ENCODE measurements at regions not wholly inside any gene's neighbourhood (a gene's known extent, or its start where the extent isn't known, plus 50 kb on each side); places are given as distances from the start of the nearest gene placed in this dataset.

GRCh38 chr2:157164891-157165290, 92.6 kb upstream of the GALNT5 start:
- Histone ChIP-seq H3K9ac (ENCODE audit: low read depth, low read length) (no peak overlapping the region), H3K4me1 (ENCODE audit: control insufficient read depth, insufficient read depth, low read length) (no peaks in the 10 kb centered on the region), H3K4me3 (ENCODE audit: low read depth, low read length) (no peak overlapping the region), H3K36me3 (ENCODE audit: control insufficient read depth, insufficient read depth, low read length) (no peaks in the 10 kb centered on the region), H3K27me3 (ENCODE audit: control insufficient read depth, insufficient read depth, low read length) (no peaks in the 10 kb centered on the region), H3K9me3 (ENCODE audit: control insufficient read depth, insufficient read depth, low read length) (no peaks in the 10 kb centered on the region)

GRCh38 chr2:157168501-157168900, 89.0 kb upstream of the GALNT5 start:
- Histone ChIP-seq H3K9ac (ENCODE audit: low read depth, low read length) (no peak overlapping the region), H3K36me3 (ENCODE audit: control insufficient read depth, insufficient read depth, low read length) (no peaks in the 10 kb centered on the region), H3K4me3 (ENCODE audit: low read depth, low read length) (no peak overlapping the region), H3K4me1 (ENCODE audit: control insufficient read depth, insufficient read depth, low read length) (no peaks in the 10 kb centered on the region), H3K9me3 (ENCODE audit: control insufficient read depth, insufficient read depth, low read length) (no peaks in the 10 kb centered on the region), H3K27me3 (ENCODE audit: control insufficient read depth, insufficient read depth, low read length) (no peaks in the 10 kb centered on the region)

- H3K27me3 ChIP-seq (ENCODE audit: control insufficient read depth, insufficient read depth, low read length), result no peaks in the 10 kb centered on the region
- H3K4me1 ChIP-seq (ENCODE audit: control insufficient read depth, insufficient read depth, low read length), result no peaks in the 10 kb centered on the region
- H3K9ac ChIP-seq (ENCODE audit: low read depth, low read length), result no peak overlapping the region
- no peak overlapping the region for H3K4me3 ChIP-seq (ENCODE audit: low read depth, low read length)
- no peaks in the 10 kb centered on the region for H3K9me3 ChIP-seq (ENCODE audit: control insufficient read depth, insufficient read depth, low read length)
- H3K36me3 ChIP-seq (ENCODE audit: control insufficient read depth, insufficient read depth, low read length), result no peaks in the 10 kb centered on the region
These were observed 87.6 kb upstream of the GALNT5 start for GRCh38 chr2:157169889-157170288.

GRCh38 chr2:157170299-157170698, 87.2 kb upstream of the GALNT5 start:
- no peaks in the 10 kb centered on the region for H3K36me3 ChIP-seq (ENCODE audit: control insufficient read depth, insufficient read depth, low read length)
- no peaks in the 10 kb centered on the region for H3K27me3 ChIP-seq (ENCODE audit: control insufficient read depth, insufficient read depth, low read length)
- no peaks in the 10 kb centered on the region for H3K9me3 ChIP-seq (ENCODE audit: control insufficient read depth, insufficient read depth, low read length)
- no peak overlapping the region for H3K4me3 ChIP-seq (ENCODE audit: low read depth, low read length)
- no peaks in the 10 kb centered on the region for H3K4me1 ChIP-seq (ENCODE audit: control insufficient read depth, insufficient read depth, low read length)
- H3K9ac ChIP-seq (ENCODE audit: low read depth, low read length), result no peak overlapping the region

GRCh38 chr2:157172239-157172638, 85.3 kb upstream of the GALNT5 start:
- no peaks in the 10 kb centered on the region for H3K27me3 ChIP-seq (ENCODE audit: control insufficient read depth, insufficient read depth, low read length)
- no peaks in the 10 kb centered on the region for H3K9me3 ChIP-seq (ENCODE audit: control insufficient read depth, insufficient read depth, low read length)
- H3K4me1 ChIP-seq (ENCODE audit: control insufficient read depth, insufficient read depth, low read length), result no peaks in the 10 kb centered on the region
- no peak overlapping the region for H3K4me3 ChIP-seq (ENCODE audit: low read depth, low read length)
- H3K36me3 ChIP-seq (ENCODE audit: control insufficient read depth, insufficient read depth, low read length), result no peaks in the 10 kb centered on the region
- H3K9ac ChIP-seq (ENCODE audit: low read depth, low read length), result no peak overlapping the region

GRCh38 chr2:157172866-157173578, 84.5 kb upstream of the GALNT5 start:
- no peak overlapping the region for H3K9ac ChIP-seq (ENCODE audit: low read depth, low read length)
- no peaks in the 10 kb centered on the region for H3K36me3 ChIP-seq (ENCODE audit: control insufficient read depth, insufficient read depth, low read length)
- no peaks in the 10 kb centered on the region for H3K27me3 ChIP-seq (ENCODE audit: control insufficient read depth, insufficient read depth, low read length)
- H3K4me1 ChIP-seq (ENCODE audit: control insufficient read depth, insufficient read depth, low read length), result no peaks in the 10 kb centered on the region
- no peaks in the 10 kb centered on the region for H3K9me3 ChIP-seq (ENCODE audit: control insufficient read depth, insufficient read depth, low read length)
- H3K4me3 ChIP-seq (ENCODE audit: low read depth, low read length), result no peak overlapping the region

- no peak overlapping the region for H3K9ac ChIP-seq (ENCODE audit: low read depth, low read length)
- H3K4me1 ChIP-seq (ENCODE audit: control insufficient read depth, insufficient read depth, low read length), result no peaks in the 10 kb centered on the region
- H3K4me3 ChIP-seq (ENCODE audit: low read depth, low read length), result no peak overlapping the region
- no peaks in the 10 kb centered on the region for H3K27me3 ChIP-seq (ENCODE audit: control insufficient read depth, insufficient read depth, low read length)
- H3K9me3 ChIP-seq (ENCODE audit: control insufficient read depth, insufficient read depth, low read length), result no peaks in the 10 kb centered on the region
- no peaks in the 10 kb centered on the region for H3K36me3 ChIP-seq (ENCODE audit: control insufficient read depth, insufficient read depth, low read length)
These were observed 83.7 kb upstream of the GALNT5 start for GRCh38 chr2:157173740-157174184.

GRCh38 chr2:157174321-157174720, 83.2 kb upstream of the GALNT5 start:
- Histone ChIP-seq H3K9ac (ENCODE audit: low read depth, low read length) (no peak overlapping the region), H3K9me3 (ENCODE audit: control insufficient read depth, insufficient read depth, low read length) (no peaks in the 10 kb centered on the region), H3K4me3 (ENCODE audit: low read depth, low read length) (no peak overlapping the region), H3K36me3 (ENCODE audit: control insufficient read depth, insufficient read depth, low read length) (no peaks in the 10 kb centered on the region), H3K4me1 (ENCODE audit: control insufficient read depth, insufficient read depth, low read length) (no peaks in the 10 kb centered on the region), H3K27me3 (ENCODE audit: control insufficient read depth, insufficient read depth, low read length) (no peaks in the 10 kb centered on the region)

GRCh38 chr2:157176602-157177001, 80.9 kb upstream of the GALNT5 start:
- H3K4me3 ChIP-seq (ENCODE audit: low read depth, low read length), result no peak overlapping the region
- no peaks in the 10 kb centered on the region for H3K9me3 ChIP-seq (ENCODE audit: control insufficient read depth, insufficient read depth, low read length)
- H3K9ac ChIP-seq (ENCODE audit: low read depth, low read length), result no peak overlapping the region
- H3K27me3 ChIP-seq (ENCODE audit: control insufficient read depth, insufficient read depth, low read length), result no peaks in the 10 kb centered on the region
- H3K4me1 ChIP-seq (ENCODE audit: control insufficient read depth, insufficient read depth, low read length), result no peaks in the 10 kb centered on the region
- no peaks in the 10 kb centered on the region for H3K36me3 ChIP-seq (ENCODE audit: control insufficient read depth, insufficient read depth, low read length)

GRCh38 chr2:157178874-157179273, 78.6 kb upstream of the GALNT5 start:
- Histone ChIP-seq H3K9me3 (ENCODE audit: control insufficient read depth, insufficient read depth, low read length) (no peaks in the 10 kb centered on the region), H3K4me3 (ENCODE audit: low read depth, low read length) (no peak overlapping the region), H3K27me3 (ENCODE audit: control insufficient read depth, insufficient read depth, low read length) (no peaks in the 10 kb centered on the region), H3K4me1 (ENCODE audit: control insufficient read depth, insufficient read depth, low read length) (no peaks in the 10 kb centered on the region), H3K36me3 (ENCODE audit: control insufficient read depth, insufficient read depth, low read length) (no peaks in the 10 kb centered on the region), H3K9ac (ENCODE audit: low read depth, low read length) (no peak overlapping the region)

- H3K9ac ChIP-seq (ENCODE audit: low read depth, low read length), result no peak overlapping the region
- no peak overlapping the region for H3K4me3 ChIP-seq (ENCODE audit: low read depth, low read length)
- no peaks in the 10 kb centered on the region for H3K36me3 ChIP-seq (ENCODE audit: control insufficient read depth, insufficient read depth, low read length)
- H3K4me1 ChIP-seq (ENCODE audit: control insufficient read depth, insufficient read depth, low read length), result no peaks in the 10 kb centered on the region
- no peaks in the 10 kb centered on the region for H3K27me3 ChIP-seq (ENCODE audit: control insufficient read depth, insufficient read depth, low read length)
- no peaks in the 10 kb centered on the region for H3K9me3 ChIP-seq (ENCODE audit: control insufficient read depth, insufficient read depth, low read length)
These were observed 78.0 kb upstream of the GALNT5 start for GRCh38 chr2:157179324-157180105.

- Histone ChIP-seq H3K9ac (ENCODE audit: low read depth, low read length) (no peak overlapping the region), H3K36me3 (ENCODE audit: control insufficient read depth, insufficient read depth, low read length) (no peaks in the 10 kb centered on the region), H3K4me1 (ENCODE audit: control insufficient read depth, insufficient read depth, low read length) (no peaks in the 10 kb centered on the region), H3K9me3 (ENCODE audit: control insufficient read depth, insufficient read depth, low read length) (no peaks in the 10 kb centered on the region), H3K27me3 (ENCODE audit: control insufficient read depth, insufficient read depth, low read length) (no peaks in the 10 kb centered on the region), H3K4me3 (ENCODE audit: low read depth, low read length) (no peak overlapping the region)
These were observed 77.1 kb upstream of the GALNT5 start for GRCh38 chr2:157180359-157180758.

All from iPS-15b (cell line).